Astrocyte (in vitro differentiated cells and primary cell): ENCODE measurements at regions not wholly inside any gene's neighbourhood (a gene's known extent, or its start where the extent isn't known, plus 50 kb on each side); places are given as distances from the start of the nearest gene placed in this dataset.

Experiments
- CTCF ChIP-seq: IDR thresholded peaks from 2 replicates; pipeline ENCODE4 v1.5.1; 2011; ENCODE audit warnings: low read depth, mild to moderate bottlenecking, inconsistent platforms, low read length, moderate library complexity; ENCODE audit not compliant: insufficient read depth
- EZH2 ChIP-seq: IDR thresholded peaks from 2 replicates; pipeline ENCODE4 v1.6.1; 2012; ENCODE audit warnings: mild to moderate bottlenecking, low read length, inconsistent platforms; ENCODE audit not compliant: insufficient read depth

GRCh38 chr3:68467465-68467864 lies 464.9 kb downstream of the TAFA4 start:
- no peak for TF ChIP-seq CTCF
- TF ChIP-seq EZH2 = no peak
